ENCODE measurements at regions not wholly inside any gene's neighbourhood (a gene's known extent, or its start where the extent isn't known, plus 50 kb on each side); places are given as distances from the start of the nearest gene placed in this dataset.
A peak's percentile ranks its signal among the peaks of the same experiment; 100 is the strongest.

GRCh38 chr1:86227026-86227425 lies 70.5 kb upstream of the COL24A1 start:
- no peak overlapping the region for H3K4me2 ChIP-seq (ENCODE audit: low read length)

GRCh38 chr1:86226204-86226603 lies 69.6 kb upstream of the COL24A1 start:
- Histone ChIP-seq H2BK15ac (replicated peaks; ENCODE audit: low read depth) (no peak overlapping the region), H3K9ac (ENCODE audit: low read length) (no peak overlapping the region), H3K23ac (ENCODE audit: low read length) (no peak overlapping the region), H4K8ac (ENCODE audit: low read depth, low read length) (no peak overlapping the region), H3K79me2 (ENCODE audit: control insufficient read depth, insufficient read depth, low read length) (no peaks in the 10 kb centered on the region), H3K4me3 (ENCODE audit: low read length) (no peak overlapping the region), H3K4me2 (ENCODE audit: low read length) (no peak overlapping the region), H2AK5ac (ENCODE audit: low read length) (no peak overlapping the region), H3K27me3 (ENCODE audit: insufficient read depth, low read length, poor library complexity) (no peaks in the 10 kb centered on the region), H3K4ac (ENCODE audit: low read depth, low read length) (no peak overlapping the region), H4K5ac (ENCODE audit: low read length) (no peak overlapping the region), H3K79me1 (ENCODE audit: low read length) (no peaks in the 10 kb centered on the region), H3K56ac (ENCODE audit: low read length) (no peak overlapping the region), H3K36me3 (ENCODE audit: control insufficient read depth, insufficient read depth, low read length) (no peaks in the 10 kb centered on the region), H2BK120ac (ENCODE audit: low read depth, low read length) (no peak overlapping the region), H3K4me1 (ENCODE audit: control insufficient read depth, low read depth, low read length) (no peaks in the 10 kb centered on the region), H3K27ac (ENCODE audit: low read depth, low read length) (no peak overlapping the region), H2BK5ac (ENCODE audit: low read length) (no peak overlapping the region), H3K18ac (ENCODE audit: low read length) (no peak overlapping the region)
- WGBS (ENCODE audit: extremely low coverage, insufficient coverage, low lambda C conversion rate): no CpG with 5 or more reads among the region's 1 CpG
- no peak for DNase-seq

More at GRCh38 chr1:86227026-86227425, 70.5 kb upstream of the COL24A1 start:
- H4K8ac ChIP-seq (ENCODE audit: low read depth, low read length): no peak overlapping the region
- H3K27ac ChIP-seq (ENCODE audit: low read depth, low read length): no peak overlapping the region
- no peak overlapping the region for H3K23ac ChIP-seq (ENCODE audit: low read length)
- no peak overlapping the region for H3K4ac ChIP-seq (ENCODE audit: low read depth, low read length)
- no peak overlapping the region for H2BK5ac ChIP-seq (ENCODE audit: low read length)
- H2BK120ac ChIP-seq (ENCODE audit: low read depth, low read length): no peak overlapping the region
- H3K79me2 ChIP-seq (ENCODE audit: control insufficient read depth, insufficient read depth, low read length): no peaks in the 10 kb centered on the region
- H4K5ac ChIP-seq (ENCODE audit: low read length): no peak overlapping the region
- H2AK5ac ChIP-seq (ENCODE audit: low read length): no peak overlapping the region
- H3K27me3 ChIP-seq (ENCODE audit: insufficient read depth, low read length, poor library complexity): no peaks in the 10 kb centered on the region
- no peak overlapping the region for H2BK15ac ChIP-seq (replicated peaks; ENCODE audit: low read depth)
- H3K4me1 ChIP-seq (ENCODE audit: control insufficient read depth, low read depth, low read length): no peaks in the 10 kb centered on the region
- peak; percentile 16 for DNase-seq
- no CpG with 5 or more reads among the region's 1 CpG for WGBS (ENCODE audit: extremely low coverage, insufficient coverage, low lambda C conversion rate)
- no peak overlapping the region for H3K9ac ChIP-seq (ENCODE audit: low read length)
- H3K56ac ChIP-seq (ENCODE audit: low read length): no peak overlapping the region
- H3K79me1 ChIP-seq (ENCODE audit: low read length): no peaks in the 10 kb centered on the region
- H3K36me3 ChIP-seq (ENCODE audit: control insufficient read depth, insufficient read depth, low read length): no peaks in the 10 kb centered on the region
- H3K18ac ChIP-seq (ENCODE audit: low read length): no peak overlapping the region
- no peak overlapping the region for H3K4me3 ChIP-seq (ENCODE audit: low read length)

DNA sequence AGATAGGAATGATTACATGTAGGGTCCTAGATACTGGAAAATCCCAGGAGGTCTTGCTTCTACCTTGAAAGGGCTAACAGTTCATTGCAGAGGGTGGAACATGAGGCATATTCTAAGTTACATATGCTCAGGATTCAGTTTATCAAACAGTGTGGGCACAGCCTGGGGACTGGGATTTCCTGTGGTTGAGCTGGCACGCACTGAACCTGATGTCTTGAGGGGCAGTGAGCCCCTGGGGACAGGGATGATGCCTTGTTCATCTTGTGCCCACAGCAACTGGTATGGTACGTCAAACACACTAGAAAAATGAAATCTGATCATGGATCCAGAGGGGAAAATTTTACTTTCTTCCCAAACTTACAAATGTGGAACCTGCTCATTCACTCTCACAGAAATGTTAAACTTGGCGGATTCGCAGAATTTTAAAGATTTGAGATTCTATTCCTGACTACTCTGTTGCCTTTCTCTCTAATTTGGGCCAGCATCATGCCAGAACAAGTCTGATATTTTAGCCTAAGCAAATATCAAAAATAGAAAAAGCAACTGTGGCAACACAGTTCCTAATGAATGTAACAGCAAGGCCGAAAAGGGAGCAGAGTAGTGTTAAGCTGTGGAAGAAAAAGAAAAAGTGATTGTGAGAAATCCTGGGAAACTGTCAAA lies 68.2 kb upstream of the COL24A1 start:
- Histone ChIP-seq H2BK120ac (ENCODE audit: low read depth, low read length) (no peak overlapping the region), H3K18ac (ENCODE audit: low read length) (no peak overlapping the region), H3K36me3 (ENCODE audit: control insufficient read depth, insufficient read depth, low read length) (no peaks in the 10 kb centered on the region), H3K56ac (ENCODE audit: low read length) (no peak overlapping the region), H3K4me3 (ENCODE audit: low read length) (no peak overlapping the region), H3K4me2 (ENCODE audit: low read length) (no peak overlapping the region), H3K23ac (ENCODE audit: low read length) (no peak overlapping the region), H3K27ac (ENCODE audit: low read depth, low read length) (no peak overlapping the region), H3K4ac (ENCODE audit: low read depth, low read length) (no peak overlapping the region), H3K9ac (ENCODE audit: low read length) (no peak overlapping the region), H4K5ac (ENCODE audit: low read length) (no peak overlapping the region), H3K79me1 (ENCODE audit: low read length) (no peaks in the 10 kb centered on the region), H2AK5ac (ENCODE audit: low read length) (no peak overlapping the region), H3K79me2 (ENCODE audit: control insufficient read depth, insufficient read depth, low read length) (no peaks in the 10 kb centered on the region), H3K4me1 (ENCODE audit: control insufficient read depth, low read depth, low read length) (no peaks in the 10 kb centered on the region), H4K8ac (ENCODE audit: low read depth, low read length) (no peak overlapping the region), H2BK15ac (replicated peaks; ENCODE audit: low read depth) (no peak overlapping the region), H3K27me3 (ENCODE audit: insufficient read depth, low read length, poor library complexity) (no peaks in the 10 kb centered on the region), H2BK5ac (ENCODE audit: low read length) (no peak overlapping the region)
- no CpG with 5 or more reads among the region's 5 CpGs for WGBS (ENCODE audit: extremely low coverage, insufficient coverage, low lambda C conversion rate)
- DNase-seq: no peak

- Histone ChIP-seq H3K4me3 (ENCODE audit: low read length) (no peak overlapping the region), H2BK15ac (replicated peaks; ENCODE audit: low read depth) (no peak overlapping the region), H3K23ac (ENCODE audit: low read length) (no peak overlapping the region), H3K27me3 (ENCODE audit: insufficient read depth, low read length, poor library complexity) (no peaks in the 10 kb centered on the region), H3K4me1 (ENCODE audit: control insufficient read depth, low read depth, low read length) (no peaks in the 10 kb centered on the region), H3K56ac (ENCODE audit: low read length) (no peak overlapping the region), H3K9ac (ENCODE audit: low read length) (no peak overlapping the region), H3K4me2 (ENCODE audit: low read length) (no peak overlapping the region), H3K36me3 (ENCODE audit: control insufficient read depth, insufficient read depth, low read length) (no peaks in the 10 kb centered on the region), H4K8ac (ENCODE audit: low read depth, low read length) (no peak overlapping the region), H2AK5ac (ENCODE audit: low read length) (no peak overlapping the region), H3K4ac (ENCODE audit: low read depth, low read length) (no peak overlapping the region), H2BK120ac (ENCODE audit: low read depth, low read length) (no peak overlapping the region), H3K18ac (ENCODE audit: low read length) (no peak overlapping the region), H3K79me1 (ENCODE audit: low read length) (no peaks in the 10 kb centered on the region), H4K5ac (ENCODE audit: low read length) (no peak overlapping the region), H2BK5ac (ENCODE audit: low read length) (no peak overlapping the region), H3K27ac (ENCODE audit: low read depth, low read length) (no peak overlapping the region), H3K79me2 (ENCODE audit: control insufficient read depth, insufficient read depth, low read length) (no peaks in the 10 kb centered on the region)
- no peak for DNase-seq
- no CpG with 5 or more reads among the region's 5 CpGs for WGBS (ENCODE audit: extremely low coverage, insufficient coverage, low lambda C conversion rate)
These were observed 62.3 kb upstream of the COL24A1 start for GRCh38 chr1:86218859-86219258.

DNA sequence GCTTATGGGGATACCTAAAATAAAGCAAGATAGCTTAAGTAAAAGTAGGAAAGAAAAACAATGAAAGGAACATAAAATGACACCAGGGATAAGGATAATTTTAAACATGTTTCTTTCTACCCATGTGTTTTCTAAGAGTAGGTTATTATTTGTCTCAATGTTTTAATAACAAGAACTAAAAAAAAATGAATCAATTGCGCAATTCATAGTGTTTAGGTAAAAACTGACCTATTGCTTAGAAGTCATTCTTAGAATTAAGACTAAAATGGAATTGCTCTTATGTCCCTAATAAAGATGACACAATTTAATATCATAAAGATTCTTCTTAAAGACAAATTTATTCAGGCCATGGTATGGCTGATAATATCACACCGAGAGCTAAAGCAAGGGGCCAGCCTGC lies 58.0 kb upstream of the COL24A1 start:
- Histone ChIP-seq H3K79me1 (ENCODE audit: low read length) (no peaks in the 10 kb centered on the region), H2BK15ac (replicated peaks; ENCODE audit: low read depth) (no peak overlapping the region), H3K4me3 (ENCODE audit: low read length) (no peak overlapping the region), H2BK5ac (ENCODE audit: low read length) (no peak overlapping the region), H3K4ac (ENCODE audit: low read depth, low read length) (no peak overlapping the region), H4K8ac (ENCODE audit: low read depth, low read length) (no peak overlapping the region), H3K56ac (ENCODE audit: low read length) (no peak overlapping the region), H3K9ac (ENCODE audit: low read length) (no peak overlapping the region), H3K79me2 (ENCODE audit: control insufficient read depth, insufficient read depth, low read length) (no peaks in the 10 kb centered on the region), H3K27me3 (ENCODE audit: insufficient read depth, low read length, poor library complexity) (no peaks in the 10 kb centered on the region), H3K23ac (ENCODE audit: low read length) (no peak overlapping the region), H4K5ac (ENCODE audit: low read length) (no peak overlapping the region), H3K4me2 (ENCODE audit: low read length) (no peak overlapping the region), H3K18ac (ENCODE audit: low read length) (no peak overlapping the region), H3K36me3 (ENCODE audit: control insufficient read depth, insufficient read depth, low read length) (no peaks in the 10 kb centered on the region), H3K4me1 (ENCODE audit: control insufficient read depth, low read depth, low read length) (no peaks in the 10 kb centered on the region), H2BK120ac (ENCODE audit: low read depth, low read length) (no peak overlapping the region), H2AK5ac (ENCODE audit: low read length) (no peak overlapping the region), H3K27ac (ENCODE audit: low read depth, low read length) (no peak overlapping the region)
- WGBS (ENCODE audit: extremely low coverage, insufficient coverage, low lambda C conversion rate): no CpG with 5 or more reads among the region's 2 CpGs
- no peak for DNase-seq

DNA sequence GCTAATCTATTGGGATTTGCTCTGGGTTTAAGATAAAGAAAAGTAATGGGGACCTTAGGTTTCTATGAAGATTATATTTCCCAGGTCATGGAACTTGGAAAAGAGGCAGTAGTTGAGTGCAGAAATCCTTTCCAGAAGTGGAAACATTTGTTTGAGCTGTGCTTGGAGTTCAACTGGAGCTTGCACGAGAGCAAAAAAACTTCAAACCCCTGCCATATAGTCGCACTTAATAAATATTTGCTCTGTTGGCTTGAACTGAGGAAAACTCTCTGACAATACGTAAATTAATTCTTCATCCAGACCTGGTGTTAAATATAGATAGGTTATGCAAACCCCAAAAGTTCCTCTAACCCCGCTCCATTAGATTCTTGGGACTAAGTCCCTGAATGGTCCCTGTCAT lies 52.8 kb upstream of the COL24A1 start:
- H2BK120ac ChIP-seq (ENCODE audit: low read depth, low read length): no peak overlapping the region
- H2BK5ac ChIP-seq (ENCODE audit: low read length): no peak overlapping the region
- H3K27me3 ChIP-seq (ENCODE audit: insufficient read depth, low read length, poor library complexity): no peaks in the 10 kb centered on the region
- no peak overlapping the region for H3K56ac ChIP-seq (ENCODE audit: low read length)
- H2AK5ac ChIP-seq (ENCODE audit: low read length): no peak overlapping the region
- H3K4me3 ChIP-seq (ENCODE audit: low read length): no peak overlapping the region
- no peak overlapping the region for H3K4ac ChIP-seq (ENCODE audit: low read depth, low read length)
- no peaks in the 10 kb centered on the region for H3K36me3 ChIP-seq (ENCODE audit: control insufficient read depth, insufficient read depth, low read length)
- H4K8ac ChIP-seq (ENCODE audit: low read depth, low read length): no peak overlapping the region
- no CpG with 5 or more reads among the region's 4 CpGs for WGBS (ENCODE audit: extremely low coverage, insufficient coverage, low lambda C conversion rate)
- DNase-seq: no peak
- H3K4me2 ChIP-seq (ENCODE audit: low read length): no peak overlapping the region
- no peak overlapping the region for H3K27ac ChIP-seq (ENCODE audit: low read depth, low read length)
- no peaks in the 10 kb centered on the region for H3K4me1 ChIP-seq (ENCODE audit: control insufficient read depth, low read depth, low read length)
- no peak overlapping the region for H4K5ac ChIP-seq (ENCODE audit: low read length)
- no peaks in the 10 kb centered on the region for H3K79me2 ChIP-seq (ENCODE audit: control insufficient read depth, insufficient read depth, low read length)
- no peak overlapping the region for H3K18ac ChIP-seq (ENCODE audit: low read length)
- no peak overlapping the region for H3K9ac ChIP-seq (ENCODE audit: low read length)
- H3K79me1 ChIP-seq (ENCODE audit: low read length): no peaks in the 10 kb centered on the region
- no peak overlapping the region for H3K23ac ChIP-seq (ENCODE audit: low read length)
- H2BK15ac ChIP-seq (replicated peaks; ENCODE audit: low read depth): no peak overlapping the region
